ENCODE measurements at regions not wholly inside any gene's neighbourhood (a gene's known extent, or its start where the extent isn't known, plus 50 kb on each side); places are given as distances from the start of the nearest gene placed in this dataset.

DNA sequence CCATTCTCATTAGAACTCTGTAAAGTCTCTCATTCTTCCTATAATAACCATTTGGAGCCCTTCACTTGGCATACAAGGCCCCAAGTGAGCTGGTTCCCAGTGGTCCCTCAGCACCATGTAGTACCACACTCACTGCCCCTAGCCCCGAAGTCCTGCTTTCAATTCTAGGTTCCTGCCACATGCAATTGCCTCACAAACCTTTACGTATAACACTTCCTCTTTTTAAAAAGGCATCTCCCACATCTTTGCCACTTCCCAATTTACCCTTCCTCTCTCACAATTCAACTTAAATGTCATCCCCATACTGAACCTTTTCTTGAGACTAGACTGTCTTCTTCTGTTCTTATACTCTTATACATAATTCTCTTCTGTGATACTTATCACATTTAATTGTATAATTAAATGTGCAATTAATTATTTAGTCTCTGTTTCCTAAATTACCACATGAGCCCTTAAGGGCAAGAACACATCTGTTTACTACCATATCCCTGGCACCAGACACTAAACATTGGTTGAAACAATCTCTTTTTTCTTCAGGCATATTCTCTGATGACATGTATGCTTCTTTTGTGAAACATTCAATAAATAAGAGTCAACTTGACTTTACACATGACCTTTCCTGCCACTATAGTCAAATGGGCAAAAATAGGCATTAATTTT, 304.0 kb downstream of the SPRY2 start:
- DNase-seq (ENCODE audit: low spot score): no peak

DNA sequence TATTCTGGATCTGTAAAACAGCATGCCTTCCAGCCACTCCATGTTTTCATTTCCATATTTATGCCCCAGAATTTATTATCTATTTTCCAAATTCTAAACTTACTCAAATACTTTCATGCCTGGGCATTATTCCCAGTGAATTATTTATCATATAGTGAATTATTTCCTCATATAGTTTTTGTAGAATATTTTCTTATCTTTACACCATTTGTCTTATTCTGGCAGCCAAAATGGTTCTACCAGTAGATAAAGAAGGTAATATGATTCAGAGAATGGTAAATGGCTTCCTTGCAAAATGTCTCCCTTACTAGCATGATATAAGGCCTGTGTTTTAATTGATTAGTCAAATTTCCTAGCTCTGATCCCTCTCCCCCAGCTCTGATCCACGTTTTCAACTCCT, 305.8 kb downstream of the SPRY2 start:
- DNase-seq (ENCODE audit: low spot score): no peak

DNA sequence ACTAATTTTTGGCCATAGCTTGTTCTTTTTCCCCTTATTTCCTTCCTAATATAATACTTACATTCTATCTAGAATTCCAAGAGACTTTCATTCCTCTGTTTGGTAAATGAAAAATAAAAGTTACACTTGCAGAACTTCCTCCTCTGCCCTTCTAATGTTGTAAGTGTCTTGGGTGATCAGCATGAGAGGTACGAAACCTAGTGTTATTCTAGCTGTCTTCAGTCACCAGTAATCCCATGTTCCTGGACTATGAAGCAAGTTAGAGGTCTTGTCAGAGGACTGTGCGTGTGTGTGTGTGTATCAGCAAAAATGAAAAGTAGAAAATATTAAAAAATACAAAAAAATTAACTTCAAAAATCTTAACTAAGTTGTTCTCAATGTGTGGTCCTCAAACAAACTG, 307.0 kb downstream of the SPRY2 start:
- DNase-seq (ENCODE audit: low spot score): no peak

DNA sequence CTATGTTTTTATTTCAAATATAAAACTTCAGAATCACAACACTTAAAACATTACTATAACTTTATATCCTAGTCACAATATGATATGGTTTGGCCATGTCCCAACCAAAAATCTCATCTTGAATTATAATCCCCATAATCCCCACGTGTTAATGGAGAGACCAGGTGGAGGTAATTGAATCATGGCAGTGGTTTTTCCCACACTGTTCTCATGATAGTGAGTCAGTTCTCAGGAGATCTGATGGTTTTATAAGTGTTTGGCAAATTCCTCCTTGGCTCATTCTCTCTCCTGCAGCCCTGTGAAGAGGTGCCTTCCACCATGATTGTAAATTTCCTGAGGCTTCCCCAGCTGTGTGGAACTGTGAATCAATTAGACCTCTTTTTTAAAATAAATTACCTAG, 307.6 kb downstream of the SPRY2 start:
- DNase-seq (ENCODE audit: low spot score): no peak

DNA sequence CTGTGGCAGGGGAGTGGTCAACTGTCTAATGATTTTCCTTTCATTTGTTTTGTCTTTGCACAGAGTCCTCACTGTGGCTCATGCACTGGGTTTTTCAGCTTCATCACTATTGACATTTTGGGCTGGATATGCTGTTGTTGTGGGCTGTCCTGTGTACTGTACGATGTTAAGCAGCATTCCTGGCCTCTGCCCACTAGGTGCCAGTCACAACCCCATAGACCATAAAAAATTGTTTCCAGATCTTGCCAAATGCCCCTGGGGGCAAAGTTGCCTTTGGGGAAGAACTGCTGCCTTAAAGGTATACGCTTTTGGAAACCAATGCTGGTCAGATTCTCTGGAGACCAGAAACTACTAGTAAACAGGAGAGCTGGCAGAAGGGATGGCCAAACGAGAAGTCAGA, 310.4 kb downstream of the SPRY2 start:
- peak; percentile 43 for DNase-seq (ENCODE audit: low spot score)

DNA sequence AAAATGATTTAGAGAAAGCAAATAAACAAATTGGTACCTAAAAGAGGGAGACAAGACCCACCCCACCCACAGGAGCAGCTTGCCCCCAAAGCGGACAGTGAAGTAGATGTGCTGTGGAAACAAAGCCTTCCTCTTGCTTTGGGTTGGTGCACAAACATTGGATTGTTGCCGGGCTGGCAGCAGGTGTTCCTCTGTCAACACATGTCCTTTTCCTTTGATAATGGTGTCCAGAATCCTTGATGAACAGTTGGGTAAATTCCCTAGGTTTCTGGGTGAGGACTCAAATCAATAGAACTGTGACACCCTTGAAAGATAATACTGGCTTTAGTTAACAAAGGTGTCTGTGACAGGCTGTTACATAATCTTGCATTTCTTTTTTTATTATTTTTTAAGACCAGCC, 311.8 kb downstream of the SPRY2 start:
- DNase-seq (ENCODE audit: low spot score): no peak

DNA sequence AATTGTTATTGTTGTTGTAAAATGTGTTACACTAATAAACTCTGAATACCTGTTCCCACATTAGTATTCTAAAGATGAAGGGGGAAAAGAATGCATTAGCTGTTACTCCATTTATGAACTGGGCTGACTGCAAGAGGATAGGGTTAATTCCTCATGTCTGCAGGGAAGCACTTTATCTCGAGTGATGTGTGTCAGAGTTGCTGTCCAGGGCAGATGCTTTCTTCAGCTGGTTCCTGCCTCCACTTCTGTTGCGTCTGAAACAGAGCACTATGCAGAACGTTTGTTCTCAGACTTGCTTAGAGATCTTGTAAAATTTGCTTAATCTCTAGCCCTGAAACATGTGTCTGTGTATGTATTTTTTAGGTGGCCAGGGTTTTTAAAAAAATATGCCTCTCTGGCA, 318.8 kb downstream of the SPRY2 start:
- DNase-seq (ENCODE audit: low spot score): no peak

DNA sequence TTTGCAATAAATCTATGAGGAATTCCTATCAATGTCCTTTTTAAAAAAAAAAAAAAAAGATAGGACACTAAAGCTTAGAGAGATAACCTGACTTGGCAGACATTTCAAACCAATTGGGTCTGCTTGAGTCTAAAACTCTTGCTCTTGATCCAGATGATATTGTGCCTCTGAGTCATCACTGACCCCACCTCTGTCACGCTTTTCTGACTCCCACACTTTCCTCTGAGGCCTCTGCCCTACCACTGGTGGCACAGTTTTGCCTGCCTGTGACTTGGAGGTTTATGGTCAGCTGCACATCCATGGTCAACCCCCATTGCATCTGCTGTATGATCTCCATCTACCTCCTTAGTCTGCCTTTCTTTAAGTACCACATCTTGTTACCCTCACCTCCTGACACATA, 328.7 kb downstream of the SPRY2 start:
- peak; percentile 4 for DNase-seq (ENCODE audit: low spot score)

DNA sequence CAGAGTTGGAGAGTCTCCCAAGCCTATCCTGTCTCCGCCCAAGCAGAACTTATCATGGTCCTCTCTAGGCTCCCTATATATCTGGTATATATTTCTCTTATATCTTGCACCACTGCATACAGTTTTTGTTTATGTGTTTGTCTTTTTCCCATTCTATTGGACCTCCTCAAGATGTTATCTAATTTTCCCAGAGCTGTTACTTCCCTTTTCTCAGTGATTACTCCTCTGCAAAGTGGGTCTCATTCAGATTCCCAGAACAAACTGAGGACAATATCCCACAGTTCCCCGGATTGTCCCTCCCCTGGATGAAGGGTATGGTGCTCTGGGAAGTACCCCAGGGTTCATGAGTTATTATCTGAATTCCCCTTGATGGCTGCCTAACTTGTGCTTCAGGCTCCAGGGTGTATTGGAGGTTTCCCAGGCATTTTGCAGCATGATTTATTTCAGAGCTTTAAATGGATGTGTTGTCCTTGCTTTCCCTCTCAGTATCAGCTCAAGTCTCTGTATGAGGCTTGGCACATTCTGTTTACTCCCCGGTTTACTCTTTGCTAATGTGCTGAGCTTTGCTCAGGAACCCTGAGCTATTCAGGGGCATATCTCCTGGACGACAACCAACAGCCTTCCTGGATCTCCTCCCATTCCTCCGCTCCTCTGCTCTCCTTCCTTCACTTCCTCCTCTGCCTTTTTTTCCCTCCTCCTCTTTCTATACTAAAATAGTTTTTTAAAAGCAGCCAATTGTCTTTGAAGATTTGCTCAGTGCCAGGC, 329.3 kb downstream of the SPRY2 start:
- no peak for DNase-seq (ENCODE audit: low spot score)

DNA sequence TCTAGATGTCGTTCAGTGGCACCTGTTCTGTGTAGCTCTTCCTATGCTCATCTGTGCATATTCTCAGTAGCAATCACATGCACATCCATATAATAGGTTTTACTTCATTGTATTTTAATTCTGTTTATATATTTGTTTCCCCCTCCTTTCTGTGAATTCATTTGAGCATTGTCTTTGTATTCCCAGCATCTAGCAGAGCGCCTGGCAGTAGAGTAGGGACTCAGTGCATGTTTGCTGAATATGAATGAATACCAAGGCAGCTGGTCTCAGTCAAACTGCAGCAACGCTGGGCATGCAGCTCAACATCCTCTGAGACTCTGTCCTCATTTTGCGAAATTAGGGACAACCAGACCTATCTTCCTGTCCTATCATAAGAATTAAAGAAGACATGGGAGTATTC, 330.1 kb downstream of the SPRY2 start:
- no peak for DNase-seq (ENCODE audit: low spot score)

DNA sequence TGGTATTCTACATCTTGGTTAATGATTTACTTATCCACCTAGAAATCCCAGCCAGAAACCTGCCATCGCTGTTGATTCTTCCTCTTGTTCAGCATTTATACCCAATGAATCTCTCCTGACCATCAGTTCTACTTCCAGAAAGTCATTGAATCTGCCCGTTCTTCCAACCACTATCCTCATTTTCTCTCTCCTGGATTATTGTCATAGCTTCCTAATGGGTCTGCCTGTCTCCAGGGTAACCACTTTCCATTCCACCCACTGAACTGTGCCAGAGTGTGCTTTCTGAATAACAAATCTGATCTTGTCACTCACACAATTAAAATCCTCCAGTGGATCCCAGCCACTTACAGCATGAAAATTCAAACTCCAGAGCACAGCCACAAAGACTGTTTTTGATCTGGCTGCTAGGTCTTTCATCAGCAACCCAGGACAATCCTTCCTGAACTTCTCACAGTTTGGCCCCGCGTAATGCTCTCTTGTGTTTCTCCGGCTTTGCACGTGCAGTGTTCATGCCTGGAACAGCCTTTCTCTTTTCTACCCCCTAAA, 330.6 kb downstream of the SPRY2 start:
- no peak for DNase-seq (ENCODE audit: low spot score)

DNA sequence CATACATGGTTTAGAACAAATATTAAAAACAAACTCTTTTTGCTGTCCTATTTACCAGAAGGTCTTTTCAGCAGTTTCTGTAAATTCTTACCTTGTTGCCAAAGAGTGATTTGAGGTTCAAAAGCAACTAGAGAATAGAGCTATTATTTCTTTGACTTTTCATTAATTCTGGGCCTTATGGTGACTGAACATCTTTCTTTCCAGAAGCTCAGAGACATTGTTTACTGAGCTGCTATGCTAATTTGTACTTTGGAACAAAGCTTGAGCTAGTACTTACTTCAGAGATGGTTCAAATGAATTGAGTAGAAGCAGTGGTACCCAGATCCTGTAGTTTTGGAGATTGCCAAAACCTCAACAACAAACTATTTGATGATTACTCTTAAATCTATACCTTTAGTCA, 331.2 kb downstream of the SPRY2 start:
- DNase-seq (ENCODE audit: low spot score): no peak

DNA sequence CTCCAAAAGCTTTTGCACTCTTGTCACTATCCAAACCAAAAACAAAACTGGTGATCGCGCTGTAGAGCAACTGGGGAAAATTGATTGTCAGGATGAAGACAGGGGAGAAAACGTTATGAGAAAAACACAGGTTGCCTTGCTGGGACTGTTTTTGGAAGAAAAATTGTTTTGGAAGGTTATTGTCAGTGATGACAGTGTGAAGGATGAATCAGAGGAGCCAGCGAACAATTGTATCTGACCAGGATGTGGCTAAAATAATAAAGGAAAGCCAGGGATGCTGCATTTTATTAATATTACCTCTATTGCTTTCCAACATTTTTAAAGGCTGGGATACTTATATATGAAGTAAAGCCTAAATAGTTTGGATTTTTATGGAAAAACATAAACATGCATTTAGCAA, 334.0 kb downstream of the SPRY2 start:
- no peak for DNase-seq (ENCODE audit: low spot score)

DNA sequence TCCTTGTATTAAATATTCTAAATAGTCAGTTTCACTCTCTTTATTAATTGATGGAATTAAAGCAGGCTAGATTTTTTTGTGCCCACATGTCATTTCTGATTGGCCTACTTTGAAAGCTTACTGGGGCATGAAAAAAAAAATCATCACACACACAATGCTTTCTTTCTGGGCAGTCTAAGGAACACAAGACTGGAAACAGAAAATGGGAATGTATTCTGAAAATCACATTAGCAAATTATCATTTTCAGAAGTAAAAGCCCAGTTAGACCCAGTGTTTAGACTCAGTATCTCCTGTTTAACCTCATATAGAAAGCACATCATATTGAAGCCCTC, 339.4 kb downstream of the SPRY2 start:
- DNase-seq (ENCODE audit: low spot score): no peak

DNA sequence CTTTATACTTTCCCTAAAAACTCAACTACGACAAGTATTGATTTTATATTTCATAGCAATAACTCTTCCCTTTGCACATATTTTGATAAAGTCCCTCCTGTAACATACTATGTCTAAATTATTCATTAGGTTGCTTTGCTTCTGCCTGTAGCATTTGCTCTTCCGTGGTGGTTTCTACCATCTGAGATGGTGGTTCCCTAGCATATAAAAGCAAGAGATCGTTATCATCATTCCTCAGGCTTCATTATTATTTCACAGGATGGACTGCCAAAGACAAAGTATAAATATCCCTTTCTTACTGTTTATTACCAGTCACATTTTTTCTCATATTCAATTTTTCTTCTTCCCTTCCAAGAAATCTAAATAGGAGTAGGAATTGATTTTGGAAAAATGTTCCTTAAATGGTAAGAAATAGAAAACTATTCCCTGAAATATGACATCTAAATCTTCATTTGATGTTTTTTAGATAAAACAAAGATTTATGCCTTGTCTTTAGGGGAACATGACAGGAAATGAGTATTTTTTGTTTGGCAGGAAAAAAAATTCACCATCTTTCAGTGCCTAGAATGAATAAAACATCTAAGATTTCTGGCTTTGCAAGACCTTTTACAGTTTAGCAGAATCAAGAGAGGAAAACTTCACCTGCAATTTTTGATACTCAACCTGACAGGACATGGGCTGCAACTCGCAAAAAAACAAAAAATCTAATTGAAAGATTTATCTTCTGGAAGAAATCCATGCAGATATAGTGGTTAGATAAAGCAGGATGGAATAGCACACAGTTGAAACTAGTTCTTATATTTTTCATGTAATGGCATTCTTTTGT, 340.0 kb downstream of the SPRY2 start:
- DNase-seq (ENCODE audit: low spot score): no peak

DNA sequence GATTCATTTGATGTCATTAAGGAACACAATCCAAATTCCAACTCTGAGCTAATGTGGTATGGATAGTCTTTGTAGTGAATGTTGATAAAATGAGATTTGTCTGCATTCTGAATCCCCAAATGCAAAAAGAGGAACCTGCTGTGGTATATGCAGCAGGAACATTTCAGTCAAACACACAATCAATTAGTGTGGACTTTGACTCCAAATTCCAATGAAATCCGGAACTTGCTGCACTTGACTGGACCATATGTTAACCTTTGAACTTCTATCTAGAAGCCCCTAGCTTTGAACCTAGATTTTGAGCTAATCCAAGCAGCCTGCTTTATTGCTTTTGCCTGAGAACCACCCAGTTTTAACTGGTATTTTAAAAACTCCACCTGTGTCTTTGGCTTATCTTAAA, 341.3 kb downstream of the SPRY2 start:
- no peak for DNase-seq (ENCODE audit: low spot score)

DNA sequence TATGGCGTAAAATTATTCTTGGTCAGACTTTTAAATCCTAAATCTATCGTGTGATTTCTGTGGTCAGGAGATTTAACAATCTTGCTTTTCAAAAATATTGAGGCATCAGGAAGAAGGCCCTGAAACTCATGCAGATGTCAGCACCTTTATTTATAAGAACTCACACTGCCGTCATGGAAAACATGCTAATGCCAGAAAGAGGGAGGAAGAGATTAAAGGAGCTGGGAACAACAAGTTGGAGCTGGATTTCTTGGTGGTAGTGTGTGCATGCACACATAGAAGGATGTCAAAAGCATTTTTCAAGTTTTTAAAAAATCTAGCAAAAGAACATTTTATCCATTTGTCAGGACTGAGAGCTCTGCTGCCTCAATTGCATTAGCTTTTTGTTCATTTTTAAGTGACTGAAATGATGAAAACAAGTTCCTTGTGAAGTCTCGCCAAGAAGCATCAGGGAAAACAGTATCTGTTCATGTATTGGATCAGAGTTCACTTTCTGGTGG, 342.5 kb downstream of the SPRY2 start:
- no peak for DNase-seq (ENCODE audit: low spot score)

DNA sequence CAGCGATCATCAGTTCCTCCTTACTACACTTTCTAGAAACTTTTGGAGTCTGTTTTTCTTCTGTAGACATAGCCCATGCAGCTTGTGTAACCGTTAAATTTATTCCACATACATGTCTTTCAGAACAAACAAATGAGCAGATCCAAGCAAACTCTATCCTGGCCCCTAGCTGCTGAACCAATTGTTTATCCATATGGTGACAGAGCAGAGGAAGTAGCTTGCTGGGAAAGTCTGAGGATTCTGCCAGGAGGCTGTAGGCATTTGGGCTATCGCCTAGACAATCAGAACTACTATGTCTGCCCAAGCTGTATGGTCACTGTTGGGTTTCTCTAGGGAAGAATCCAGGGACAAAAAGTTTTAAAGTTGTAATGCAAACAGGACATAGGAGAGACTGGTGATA, 343.7 kb downstream of the SPRY2 start:
- DNase-seq (ENCODE audit: low spot score): no peak

DNA sequence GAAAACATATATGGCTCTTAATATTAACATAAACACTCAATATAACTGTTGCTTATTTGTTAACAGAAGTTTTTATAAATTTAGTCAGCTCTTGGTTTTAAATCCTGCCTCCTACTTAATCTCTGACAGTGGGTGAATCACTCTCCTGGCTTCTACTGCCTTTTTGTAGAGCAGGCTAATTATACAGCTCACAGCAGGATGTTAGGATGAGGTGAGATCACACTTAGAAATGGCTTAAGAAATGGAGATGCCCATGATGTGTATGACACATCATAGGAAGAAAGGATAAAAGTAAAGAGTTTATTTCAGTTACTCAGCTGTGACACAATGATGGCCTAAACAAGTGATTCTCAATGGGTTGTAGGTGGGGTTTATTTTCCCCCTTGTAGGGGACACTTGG, 345.6 kb downstream of the SPRY2 start:
- DNase-seq (ENCODE audit: low spot score): peak; percentile 61

DNA sequence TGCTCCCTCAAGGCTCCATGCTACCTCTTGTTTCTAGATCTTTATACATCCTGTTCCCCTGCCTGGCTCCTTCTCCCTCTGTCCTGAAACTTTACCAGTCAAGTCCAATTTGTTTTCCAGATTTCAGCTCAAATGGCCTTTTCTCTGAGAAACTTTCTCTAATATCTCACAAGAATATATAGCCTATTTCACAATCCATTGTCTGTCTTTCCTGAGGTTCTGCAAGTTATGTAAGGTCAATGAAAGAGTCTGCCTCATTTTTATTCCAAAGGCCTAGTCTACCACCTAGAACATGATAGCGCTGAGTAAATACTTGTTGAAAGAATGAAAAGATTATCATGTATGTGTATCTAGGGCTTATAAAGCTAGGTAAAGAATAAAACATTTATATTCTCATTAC, 348.8 kb downstream of the SPRY2 start:
- no peak for DNase-seq (ENCODE audit: low spot score)

DNA sequence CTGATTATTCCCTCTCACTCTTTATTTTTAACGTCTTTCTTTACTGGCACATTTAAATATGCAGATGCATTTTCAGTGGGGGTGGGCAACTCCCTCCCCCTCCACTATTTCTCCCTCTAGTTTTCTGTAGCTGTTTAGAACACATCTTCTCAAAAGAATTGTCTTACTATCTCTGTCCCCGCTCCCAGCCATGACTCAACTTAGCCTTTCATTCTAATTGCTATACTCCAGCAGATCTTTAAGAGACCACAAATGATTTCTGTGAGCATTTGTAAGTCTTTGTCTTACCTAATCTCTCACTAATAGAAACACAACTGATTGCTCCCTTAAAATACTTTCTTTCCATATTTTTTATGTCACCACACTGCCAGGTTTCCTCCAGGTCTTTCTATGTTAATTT, 350.9 kb downstream of the SPRY2 start:
- DNase-seq (ENCODE audit: low spot score): no peak

DNA sequence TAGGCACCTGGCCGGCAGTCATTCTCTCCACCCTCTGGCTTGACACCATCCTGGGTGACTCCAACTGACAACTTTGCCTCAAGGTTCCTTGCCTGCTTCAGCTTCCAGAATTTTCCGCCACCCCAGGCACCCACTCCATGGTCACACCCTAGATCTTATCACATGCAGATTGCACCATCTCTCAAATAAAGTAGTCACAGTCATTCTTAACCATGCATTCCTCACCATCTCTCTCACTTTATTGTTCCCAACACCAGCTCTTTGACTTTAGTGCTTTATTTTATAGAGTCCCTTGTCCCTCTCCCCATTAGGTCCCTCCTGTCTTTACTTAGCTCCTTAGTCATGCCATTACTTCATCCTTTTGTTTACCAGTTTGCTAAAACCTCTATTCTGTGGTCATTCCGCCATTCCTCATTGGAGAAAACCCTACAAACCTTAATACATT, 351.7 kb downstream of the SPRY2 start:
- DNase-seq (ENCODE audit: low spot score): peak; percentile 82

All from H4 (cell line).